Cardiac muscle cell (in vitro differentiated cells and primary cell): ENCODE measurements at regions not wholly inside any gene's neighbourhood (a gene's known extent, or its start where the extent isn't known, plus 50 kb on each side); places are given as distances from the start of the nearest gene placed in this dataset.
A peak's percentile ranks its signal among the peaks of the same experiment; 100 is the strongest.

Experiments
- DNase-seq, 2 donors: peaks; one replicate each; pipeline versions ENCODE4 v3.0.0 to v3.0.0-alpha.2; 2010 to 2017; ENCODE audit warnings: low read depth in 1 of 2, low spot score in 1 of 2
- H3K27ac ChIP-seq: fragments of 200-600 bp; sonication (generic); 2 replicates; pipeline ENCODE4 v1.5.1; 2016
- H3K27me3 ChIP-seq: fragments of 200-600 bp; sonication (generic); 2 replicates; pipeline ENCODE4 v1.6.0; 2016; ENCODE audit warnings: control low read depth
- H3K36me3 ChIP-seq: fragments of 200-600 bp; sonication (generic); 2 replicates; pipeline ENCODE4 v1.5.1; 2016; ENCODE audit warnings: control low read depth
- H3K4me1 ChIP-seq: fragments of 200-600 bp; sonication (generic); 2 replicates; pipeline ENCODE4 v1.8.1; 2017; ENCODE audit warnings: low read depth, mild to moderate bottlenecking, mixed run types
- H3K4me3 ChIP-seq: fragments of 200-600 bp; sonication (generic); 2 replicates; pipeline ENCODE4 v1.5.1; 2016; ENCODE audit warnings: mild to moderate bottlenecking
- H3K9me3 ChIP-seq: fragments of 200-600 bp; sonication (generic); 2 replicates; pipeline ENCODE4 v1.5.1; 2017; ENCODE audit warnings: low read depth, mild to moderate bottlenecking, control low read depth
- TF ChIP-seq, protein P1 (sequence below): IDR thresholded peaks from 2 replicates; pipeline ENCODE4 v1.5.1; 2012; ENCODE audit warnings: low read depth, mild to moderate bottlenecking, low read length

- Histone ChIP-seq H3K36me3 (no peaks in the 10 kb centered on the region), H3K27me3 (no peaks in the 10 kb centered on the region), H3K9me3 (no peaks in the 10 kb centered on the region), H3K4me1 (no peaks in the 10 kb centered on the region), H3K27ac (no peak overlapping the region), H3K4me3 (no peak overlapping the region)
- TF ChIP-seq, protein P1, sequence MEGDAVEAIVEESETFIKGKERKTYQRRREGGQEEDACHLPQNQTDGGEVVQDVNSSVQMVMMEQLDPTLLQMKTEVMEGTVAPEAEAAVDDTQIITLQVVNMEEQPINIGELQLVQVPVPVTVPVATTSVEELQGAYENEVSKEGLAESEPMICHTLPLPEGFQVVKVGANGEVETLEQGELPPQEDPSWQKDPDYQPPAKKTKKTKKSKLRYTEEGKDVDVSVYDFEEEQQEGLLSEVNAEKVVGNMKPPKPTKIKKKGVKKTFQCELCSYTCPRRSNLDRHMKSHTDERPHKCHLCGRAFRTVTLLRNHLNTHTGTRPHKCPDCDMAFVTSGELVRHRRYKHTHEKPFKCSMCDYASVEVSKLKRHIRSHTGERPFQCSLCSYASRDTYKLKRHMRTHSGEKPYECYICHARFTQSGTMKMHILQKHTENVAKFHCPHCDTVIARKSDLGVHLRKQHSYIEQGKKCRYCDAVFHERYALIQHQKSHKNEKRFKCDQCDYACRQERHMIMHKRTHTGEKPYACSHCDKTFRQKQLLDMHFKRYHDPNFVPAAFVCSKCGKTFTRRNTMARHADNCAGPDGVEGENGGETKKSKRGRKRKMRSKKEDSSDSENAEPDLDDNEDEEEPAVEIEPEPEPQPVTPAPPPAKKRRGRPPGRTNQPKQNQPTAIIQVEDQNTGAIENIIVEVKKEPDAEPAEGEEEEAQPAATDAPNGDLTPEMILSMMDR, result no peak
- DNase-seq, result no peak
Observed at GRCh38 chr6:6058054-6058444, 51.3 kb upstream of the NRN1 start.

GRCh38 chr6:6057442-6058053 is 50.8 kb upstream of the NRN1 start:
- Histone ChIP-seq H3K27ac (no peak overlapping the region), H3K9me3 (no peaks in the 10 kb centered on the region), H3K4me1 (no peaks in the 10 kb centered on the region), H3K27me3 (no peaks in the 10 kb centered on the region), H3K36me3 (no peaks in the 10 kb centered on the region), H3K4me3 (no peak overlapping the region)
- peak; percentile 48 to 73 for DNase-seq
- TF ChIP-seq, protein P1, result peak; percentile 44
